HCT116 (cell line): ENCODE measurements at regions not wholly inside any gene's neighbourhood (a gene's known extent, or its start where the extent isn't known, plus 50 kb on each side); places are given as distances from the start of the nearest gene placed in this dataset.
A peak's percentile ranks its signal among the peaks of the same experiment; 100 is the strongest.

Experiments used
- ATAC-seq: fragments of 200-7000 bp; cut with Tn5 transposase; 2 replicates; pipeline ENCODE4 v1.9.1; 2020; ENCODE audit warnings: mild to moderate bottlenecking, moderate library complexity
- BruUV-seq: library from RNA; stranded (reverse); fragments of 400-500 nt; replicated peaks from 2 replicates; lab custom pipeline; 2021; lab: Mats Ljungman, UMichigan
- CTCF ChIA-PET: fragments of 300-600 bp; sonication (Branson Sonifier 250); formaldehyde crosslinking; loops from one replicate; lab custom pipeline; 2021; ENCODE audit warnings: antibody characterized with exemption; lab: Charles Lee
- POLR2A ChIA-PET: fragments of 300-600, 350-600 bp; sonication (Branson Sonifier 250); formaldehyde crosslinking; loops from one replicate; lab custom pipeline; 2021; ENCODE audit warnings: antibody characterized with exemption; lab: Charles Lee
- RAD21 ChIA-PET, 2 experiments: fragments of 300-600 bp; sonication (Branson Sonifier 250); formaldehyde crosslinking; loops; one replicate each; lab custom pipeline; 2023; ENCODE audit warnings: low total read pairs in 2 of 2; ENCODE audit not compliant: uncharacterized antibody in 2 of 2, unreplicated experiment in 2 of 2, low non-redundant PET in 1 of 2; lab: Charles Lee
- DNase-seq: peaks from one replicate; pipeline ENCODE4 v3.0.0-alpha.2; 2010; ENCODE audit warnings: low read depth, low spot score
- H2AFZ ChIP-seq: fragments of 200-600 bp; shearing (Covaris generic), sonication (generic); 2 replicates; pipeline ENCODE4 v1.6.1; 2017; ENCODE audit warnings: low read depth, mixed run types, mixed read lengths, antibody characterized with exemption, low read length; ENCODE audit not compliant: poor library complexity, severe bottlenecking
- H3K27ac ChIP-seq: 2 replicates; pipeline ENCODE4 v1.5.1; 2012; ENCODE audit warnings: low read depth, low read length
- H3K27me3 ChIP-seq: fragments of 200-600 bp; sonication (generic); 2 replicates; pipeline ENCODE4 v1.6.1; 2016; ENCODE audit warnings: mixed run types, low read length, mixed read lengths; ENCODE audit not compliant: insufficient read depth
- H3K36me3 ChIP-seq, 2 experiments: fragments of 200-500 bp in 1 of 2; fragments of 200-600 bp in 1 of 2; sonication (Bioruptor generic) in 1 of 2; sonication (generic) in 1 of 2; 2 replicates each; pipeline versions ENCODE4 v1.5.1 to v1.6.1; 2014 to 2016; ENCODE audit warnings: low read length in 2 of 2, inconsistent platforms in 1 of 2, mixed read lengths in 1 of 2, mixed run types in 1 of 2; ENCODE audit not compliant: insufficient read depth in 2 of 2, control insufficient read depth in 1 of 2
- H3K4me1 ChIP-seq, 2 experiments: fragments of 200-600 bp in 1 of 2; sonication (generic) in 1 of 2; 2 replicates each; pipeline versions ENCODE4 v1.5.1 to v1.6.1; 2012 to 2017; ENCODE audit warnings: low read length in 2 of 2, inconsistent platforms in 1 of 2, mild to moderate bottlenecking in 1 of 2, mixed read lengths in 1 of 2, mixed run types in 1 of 2, moderate library complexity in 1 of 2; ENCODE audit not compliant: insufficient read depth in 2 of 2, control insufficient read depth in 1 of 2
- H3K4me2 ChIP-seq: fragments of 200-600 bp; sonication (generic); 2 replicates; pipeline ENCODE4 v1.6.1; 2017; ENCODE audit warnings: mixed run types, low read length, mixed read lengths
- H3K4me3 ChIP-seq, 2 experiments: fragments of 200-600 bp in 1 of 2; sonication (generic) in 1 of 2; replicated peaks in 1 of 2; 2 replicates each; pipeline ENCODE4 v1.5.1; 2011 to 2016; ENCODE audit warnings: low read length in 2 of 2, control low read depth in 1 of 2, low read depth in 1 of 2, mild to moderate bottlenecking in 1 of 2, mixed read lengths in 1 of 2, mixed run types in 1 of 2
- H3K79me2 ChIP-seq: fragments of 200-600 bp; sonication (generic); 2 replicates; pipeline ENCODE4 v1.6.1; 2017; ENCODE audit warnings: mild to moderate bottlenecking, mixed run types, low read length, moderate library complexity, mixed read lengths; ENCODE audit not compliant: insufficient read depth
- H3K9ac ChIP-seq: fragments of 200-600 bp; sonication (generic); 2 replicates; pipeline ENCODE4 v1.6.1; 2016; ENCODE audit warnings: low read length, mixed read lengths
- H3K9me2 ChIP-seq: fragments of 200-600 bp; sonication (generic), shearing (Covaris generic); 2 replicates; pipeline ENCODE4 v1.6.1; 2017; ENCODE audit warnings: mixed run types, mild to moderate bottlenecking, moderate library complexity; ENCODE audit not compliant: insufficient read depth
- H3K9me3 ChIP-seq, 2 experiments: fragments of 200-500 bp in 1 of 2; fragments of 200-600 bp in 1 of 2; sonication (Bioruptor generic) in 1 of 2; sonication (generic) in 1 of 2; 2 replicates each; pipeline ENCODE4 v1.6.1; 2014 to 2017; ENCODE audit warnings: low read length in 2 of 2, mixed read lengths in 2 of 2, inconsistent platforms in 1 of 2, low read depth in 1 of 2, mild to moderate bottlenecking in 1 of 2, mixed run types in 1 of 2, moderate library complexity in 1 of 2; ENCODE audit not compliant: control insufficient read depth in 1 of 2, insufficient read depth in 1 of 2
- H4K20me1 ChIP-seq: fragments of 200-600 bp; sonication (generic), shearing (Covaris generic); 2 replicates; pipeline ENCODE4 v1.6.1; 2017; ENCODE audit warnings: mixed run types, mild to moderate bottlenecking, moderate library complexity; ENCODE audit not compliant: insufficient read depth
- EGR1 ChIP-seq: IDR thresholded peaks from 2 replicates; pipeline ENCODE4 v1.6.1; 2012; ENCODE audit warnings: low read depth
- EZH2 ChIP-seq: fragments of 200-600 bp; sonication (generic); IDR thresholded peaks from 2 replicates; pipeline ENCODE4 v1.6.1; 2017; ENCODE audit warnings: antibody characterized with exemption, mixed run types
- FOSL1 ChIP-seq: IDR thresholded peaks from 2 replicates; pipeline ENCODE4 v1.6.1; 2012; ENCODE audit warnings: low read depth
- JUND ChIP-seq: IDR thresholded peaks from 2 replicates; pipeline ENCODE4 v1.6.1; 2012
- RAD21 ChIP-seq: IDR thresholded peaks from 2 replicates; pipeline ENCODE4 v1.6.1; 2012; ENCODE audit warnings: low read depth, mild to moderate bottlenecking
- SIN3A ChIP-seq: IDR thresholded peaks from 2 replicates; pipeline ENCODE4 v1.6.1; 2012; ENCODE audit warnings: low read depth
- YY1 ChIP-seq: IDR thresholded peaks from 2 replicates; pipeline ENCODE4 v1.6.1; 2011; ENCODE audit warnings: low read length, low read depth, moderate library complexity, mild to moderate bottlenecking; ENCODE audit not compliant: insufficient replicate concordance; ENCODE audit errors: extremely low read depth
- intact Hi-C: fragments of 100-400 bp; cut with micrococcal nuclease; formaldehyde crosslinking; loops from 2 replicates; pipeline ENCODE4 v1.10.0; 2022
- TF ChIP-seq, protein P1 (sequence below): IDR thresholded peaks from 2 replicates; pipeline ENCODE4 v1.6.1; 2012
- TF ChIP-seq, protein P2 (sequence below): IDR thresholded peaks from 2 replicates; pipeline ENCODE4 v1.6.1; 2011; ENCODE audit warnings: mild to moderate bottlenecking, low read length, moderate library complexity; ENCODE audit not compliant: insufficient replicate concordance; ENCODE audit errors: extremely low read depth
- TF ChIP-seq, protein P3 (sequence below): IDR thresholded peaks from 2 replicates; pipeline ENCODE4 v1.6.1; 2012
- TF ChIP-seq, protein P4 (sequence below): IDR thresholded peaks from 2 replicates; pipeline ENCODE4 v1.6.1; 2012; ENCODE audit warnings: low read depth

DNA sequence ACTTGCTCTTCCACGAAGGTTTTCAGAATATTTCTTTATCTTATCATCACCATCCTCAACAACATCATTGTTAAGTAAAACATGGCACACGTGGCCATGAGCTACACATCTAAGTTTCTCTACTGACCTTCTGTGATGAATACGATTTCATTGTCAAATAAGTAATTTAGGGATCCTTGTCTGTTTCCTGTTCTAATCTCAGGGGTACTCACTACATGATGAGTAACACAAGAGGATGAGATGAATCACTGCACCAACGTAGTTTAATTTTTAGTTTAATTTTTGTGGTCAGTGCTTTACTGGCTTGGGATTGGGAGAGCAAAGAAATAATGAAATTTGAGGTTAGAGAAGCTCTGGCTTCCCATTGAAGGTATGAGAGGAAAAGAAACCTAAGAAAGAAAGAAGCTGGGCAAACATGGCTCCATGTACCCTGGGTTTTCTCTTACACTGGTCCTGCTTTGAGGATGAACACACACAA is 461.9 kb upstream of the KLF6 start:
- POLR2A ChIA-PET = no interaction called here
- Histone ChIP-seq H3K27ac (no peak overlapping the region), H3K9ac (no peak overlapping the region), H4K20me1 (no peaks in the 10 kb centered on the region), H3K27me3 (no peaks in the 10 kb centered on the region), H3K9me3 (no peaks in the 10 kb centered on the region), H3K4me3 (no peak overlapping the region), H3K9me2 (no peaks in the 10 kb centered on the region), H3K4me2 (peak overlapping the region; percentile 38; the same call in 1 of the 2 replicates), H3K4me1 (peaks cover 16 to 51% of the 10 kb centered on the region in 2 experiments), H3K79me2 (no peaks in the 10 kb centered on the region), H2AFZ (peak overlapping the region; percentile 66), H3K36me3 (no peaks in the 10 kb centered on the region)
- TF ChIP-seq SIN3A = no peak
- TF ChIP-seq, protein P1, sequence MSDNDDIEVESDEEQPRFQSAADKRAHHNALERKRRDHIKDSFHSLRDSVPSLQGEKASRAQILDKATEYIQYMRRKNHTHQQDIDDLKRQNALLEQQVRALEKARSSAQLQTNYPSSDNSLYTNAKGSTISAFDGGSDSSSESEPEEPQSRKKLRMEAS = no peak
- TF ChIP-seq EGR1 = no peak
- no peak for TF ChIP-seq FOSL1
- no peak for TF ChIP-seq EZH2
- TF ChIP-seq YY1 = no peak
- TF ChIP-seq, protein P2, sequence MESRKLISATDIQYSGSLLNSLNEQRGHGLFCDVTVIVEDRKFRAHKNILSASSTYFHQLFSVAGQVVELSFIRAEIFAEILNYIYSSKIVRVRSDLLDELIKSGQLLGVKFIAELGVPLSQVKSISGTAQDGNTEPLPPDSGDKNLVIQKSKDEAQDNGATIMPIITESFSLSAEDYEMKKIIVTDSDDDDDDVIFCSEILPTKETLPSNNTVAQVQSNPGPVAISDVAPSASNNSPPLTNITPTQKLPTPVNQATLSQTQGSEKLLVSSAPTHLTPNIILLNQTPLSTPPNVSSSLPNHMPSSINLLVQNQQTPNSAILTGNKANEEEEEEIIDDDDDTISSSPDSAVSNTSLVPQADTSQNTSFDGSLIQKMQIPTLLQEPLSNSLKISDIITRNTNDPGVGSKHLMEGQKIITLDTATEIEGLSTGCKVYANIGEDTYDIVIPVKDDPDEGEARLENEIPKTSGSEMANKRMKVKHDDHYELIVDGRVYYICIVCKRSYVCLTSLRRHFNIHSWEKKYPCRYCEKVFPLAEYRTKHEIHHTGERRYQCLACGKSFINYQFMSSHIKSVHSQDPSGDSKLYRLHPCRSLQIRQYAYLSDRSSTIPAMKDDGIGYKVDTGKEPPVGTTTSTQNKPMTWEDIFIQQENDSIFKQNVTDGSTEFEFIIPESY = no peak
- TF ChIP-seq RAD21 = no peak
- TF ChIP-seq, protein P3, sequence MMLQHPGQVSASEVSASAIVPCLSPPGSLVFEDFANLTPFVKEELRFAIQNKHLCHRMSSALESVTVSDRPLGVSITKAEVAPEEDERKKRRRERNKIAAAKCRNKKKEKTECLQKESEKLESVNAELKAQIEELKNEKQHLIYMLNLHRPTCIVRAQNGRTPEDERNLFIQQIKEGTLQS = no peak
- TF ChIP-seq, protein P4, sequence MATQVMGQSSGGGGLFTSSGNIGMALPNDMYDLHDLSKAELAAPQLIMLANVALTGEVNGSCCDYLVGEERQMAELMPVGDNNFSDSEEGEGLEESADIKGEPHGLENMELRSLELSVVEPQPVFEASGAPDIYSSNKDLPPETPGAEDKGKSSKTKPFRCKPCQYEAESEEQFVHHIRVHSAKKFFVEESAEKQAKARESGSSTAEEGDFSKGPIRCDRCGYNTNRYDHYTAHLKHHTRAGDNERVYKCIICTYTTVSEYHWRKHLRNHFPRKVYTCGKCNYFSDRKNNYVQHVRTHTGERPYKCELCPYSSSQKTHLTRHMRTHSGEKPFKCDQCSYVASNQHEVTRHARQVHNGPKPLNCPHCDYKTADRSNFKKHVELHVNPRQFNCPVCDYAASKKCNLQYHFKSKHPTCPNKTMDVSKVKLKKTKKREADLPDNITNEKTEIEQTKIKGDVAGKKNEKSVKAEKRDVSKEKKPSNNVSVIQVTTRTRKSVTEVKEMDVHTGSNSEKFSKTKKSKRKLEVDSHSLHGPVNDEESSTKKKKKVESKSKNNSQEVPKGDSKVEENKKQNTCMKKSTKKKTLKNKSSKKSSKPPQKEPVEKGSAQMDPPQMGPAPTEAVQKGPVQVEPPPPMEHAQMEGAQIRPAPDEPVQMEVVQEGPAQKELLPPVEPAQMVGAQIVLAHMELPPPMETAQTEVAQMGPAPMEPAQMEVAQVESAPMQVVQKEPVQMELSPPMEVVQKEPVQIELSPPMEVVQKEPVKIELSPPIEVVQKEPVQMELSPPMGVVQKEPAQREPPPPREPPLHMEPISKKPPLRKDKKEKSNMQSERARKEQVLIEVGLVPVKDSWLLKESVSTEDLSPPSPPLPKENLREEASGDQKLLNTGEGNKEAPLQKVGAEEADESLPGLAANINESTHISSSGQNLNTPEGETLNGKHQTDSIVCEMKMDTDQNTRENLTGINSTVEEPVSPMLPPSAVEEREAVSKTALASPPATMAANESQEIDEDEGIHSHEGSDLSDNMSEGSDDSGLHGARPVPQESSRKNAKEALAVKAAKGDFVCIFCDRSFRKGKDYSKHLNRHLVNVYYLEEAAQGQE = no peak
- TF ChIP-seq JUND = no peak
- ATAC-seq (no peak), DNase-seq (no peak)
- RAD21 ChIA-PET = no interaction called here
- intact Hi-C loops = no loop called here
- CTCF ChIA-PET = no interaction called here
- no TSS peak for BruUV-seq
